HCT116 (cell line): ENCODE measurements at regions not wholly inside any gene's neighbourhood (a gene's known extent, or its start where the extent isn't known, plus 50 kb on each side); places are given as distances from the start of the nearest gene placed in this dataset.
"Not testable (repeated sequence)": the region's sequence is repeated elsewhere in the genome, so short reads cannot be mapped to it uniquely, and the experiment has no call there.

Experiments
- ATAC-seq: fragments of 200-7000 bp; cut with Tn5 transposase; 2 replicates; pipeline ENCODE4 v1.9.1; 2020; ENCODE audit warnings: mild to moderate bottlenecking, moderate library complexity
- BruUV-seq: library from RNA; stranded (reverse); fragments of 400-500 nt; replicated peaks from 2 replicates; lab custom pipeline; 2021; lab: Mats Ljungman, UMichigan
- CTCF ChIA-PET: fragments of 300-600 bp; sonication (Branson Sonifier 250); formaldehyde crosslinking; loops from one replicate; lab custom pipeline; 2021; ENCODE audit warnings: antibody characterized with exemption; lab: Charles Lee
- POLR2A ChIA-PET: fragments of 300-600, 350-600 bp; sonication (Branson Sonifier 250); formaldehyde crosslinking; loops from one replicate; lab custom pipeline; 2021; ENCODE audit warnings: antibody characterized with exemption; lab: Charles Lee
- RAD21 ChIA-PET, 2 experiments: fragments of 300-600 bp; sonication (Branson Sonifier 250); formaldehyde crosslinking; loops; one replicate each; lab custom pipeline; 2023; ENCODE audit warnings: low total read pairs in 2 of 2; ENCODE audit not compliant: uncharacterized antibody in 2 of 2, unreplicated experiment in 2 of 2, low non-redundant PET in 1 of 2; lab: Charles Lee
- DNase-seq: peaks from one replicate; pipeline ENCODE4 v3.0.0-alpha.2; 2010; ENCODE audit warnings: low read depth, low spot score
- H2AFZ ChIP-seq: fragments of 200-600 bp; shearing (Covaris generic), sonication (generic); 2 replicates; pipeline ENCODE4 v1.6.1; 2017; ENCODE audit warnings: low read depth, mixed run types, mixed read lengths, antibody characterized with exemption, low read length; ENCODE audit not compliant: poor library complexity, severe bottlenecking
- H3K27ac ChIP-seq: 2 replicates; pipeline ENCODE4 v1.5.1; 2012; ENCODE audit warnings: low read depth, low read length
- H3K27me3 ChIP-seq: fragments of 200-600 bp; sonication (generic); 2 replicates; pipeline ENCODE4 v1.6.1; 2016; ENCODE audit warnings: mixed run types, low read length, mixed read lengths; ENCODE audit not compliant: insufficient read depth
- H3K36me3 ChIP-seq, 2 experiments: fragments of 200-500 bp in 1 of 2; fragments of 200-600 bp in 1 of 2; sonication (Bioruptor generic) in 1 of 2; sonication (generic) in 1 of 2; 2 replicates each; pipeline versions ENCODE4 v1.5.1 to v1.6.1; 2014 to 2016; ENCODE audit warnings: low read length in 2 of 2, inconsistent platforms in 1 of 2, mixed read lengths in 1 of 2, mixed run types in 1 of 2; ENCODE audit not compliant: insufficient read depth in 2 of 2, control insufficient read depth in 1 of 2
- H3K4me1 ChIP-seq, 2 experiments: fragments of 200-600 bp in 1 of 2; sonication (generic) in 1 of 2; 2 replicates each; pipeline versions ENCODE4 v1.5.1 to v1.6.1; 2012 to 2017; ENCODE audit warnings: low read length in 2 of 2, inconsistent platforms in 1 of 2, mild to moderate bottlenecking in 1 of 2, mixed read lengths in 1 of 2, mixed run types in 1 of 2, moderate library complexity in 1 of 2; ENCODE audit not compliant: insufficient read depth in 2 of 2, control insufficient read depth in 1 of 2
- H3K4me2 ChIP-seq: fragments of 200-600 bp; sonication (generic); 2 replicates; pipeline ENCODE4 v1.6.1; 2017; ENCODE audit warnings: mixed run types, low read length, mixed read lengths
- H3K4me3 ChIP-seq, 2 experiments: fragments of 200-600 bp in 1 of 2; sonication (generic) in 1 of 2; replicated peaks in 1 of 2; 2 replicates each; pipeline ENCODE4 v1.5.1; 2011 to 2016; ENCODE audit warnings: low read length in 2 of 2, control low read depth in 1 of 2, low read depth in 1 of 2, mild to moderate bottlenecking in 1 of 2, mixed read lengths in 1 of 2, mixed run types in 1 of 2
- H3K79me2 ChIP-seq: fragments of 200-600 bp; sonication (generic); 2 replicates; pipeline ENCODE4 v1.6.1; 2017; ENCODE audit warnings: mild to moderate bottlenecking, mixed run types, low read length, moderate library complexity, mixed read lengths; ENCODE audit not compliant: insufficient read depth
- H3K9ac ChIP-seq: fragments of 200-600 bp; sonication (generic); 2 replicates; pipeline ENCODE4 v1.6.1; 2016; ENCODE audit warnings: low read length, mixed read lengths
- H3K9me2 ChIP-seq: fragments of 200-600 bp; sonication (generic), shearing (Covaris generic); 2 replicates; pipeline ENCODE4 v1.6.1; 2017; ENCODE audit warnings: mixed run types, mild to moderate bottlenecking, moderate library complexity; ENCODE audit not compliant: insufficient read depth
- H3K9me3 ChIP-seq, 2 experiments: fragments of 200-500 bp in 1 of 2; fragments of 200-600 bp in 1 of 2; sonication (Bioruptor generic) in 1 of 2; sonication (generic) in 1 of 2; 2 replicates each; pipeline ENCODE4 v1.6.1; 2014 to 2017; ENCODE audit warnings: low read length in 2 of 2, mixed read lengths in 2 of 2, inconsistent platforms in 1 of 2, low read depth in 1 of 2, mild to moderate bottlenecking in 1 of 2, mixed run types in 1 of 2, moderate library complexity in 1 of 2; ENCODE audit not compliant: control insufficient read depth in 1 of 2, insufficient read depth in 1 of 2
- H4K20me1 ChIP-seq: fragments of 200-600 bp; sonication (generic), shearing (Covaris generic); 2 replicates; pipeline ENCODE4 v1.6.1; 2017; ENCODE audit warnings: mixed run types, mild to moderate bottlenecking, moderate library complexity; ENCODE audit not compliant: insufficient read depth
- CBX3 ChIP-seq: IDR thresholded peaks from 2 replicates; pipeline ENCODE4 v1.6.1; 2012; ENCODE audit warnings: low read depth
- CEBPB ChIP-seq: IDR thresholded peaks from 2 replicates; pipeline ENCODE4 v1.6.1; 2012; ENCODE audit warnings: low read depth
- CTCF ChIP-seq, 3 experiments: fragments of 200-600 bp in 1 of 3; sonication (generic) in 1 of 3; IDR thresholded peaks in 2 of 3; conservative IDR thresholded peaks in 1 of 3; 2 replicates each; pipeline ENCODE4 v1.5.1; 2012 to 2017; ENCODE audit warnings: low read depth in 2 of 3, low read length in 2 of 3, antibody characterized with exemption in 1 of 3, borderline replicate concordance in 1 of 3, control low read depth in 1 of 3, mild to moderate bottlenecking in 1 of 3, mixed read lengths in 1 of 3, mixed run types in 1 of 3, moderate library complexity in 1 of 3; ENCODE audit not compliant: insufficient read depth in 1 of 3
- ELF1 ChIP-seq: IDR thresholded peaks from 2 replicates; pipeline ENCODE4 v1.6.1; 2012; ENCODE audit warnings: low read depth, borderline replicate concordance
- EZH2 ChIP-seq: fragments of 200-600 bp; sonication (generic); IDR thresholded peaks from 2 replicates; pipeline ENCODE4 v1.6.1; 2017; ENCODE audit warnings: antibody characterized with exemption, mixed run types
- FOSL1 ChIP-seq: IDR thresholded peaks from 2 replicates; pipeline ENCODE4 v1.6.1; 2012; ENCODE audit warnings: low read depth
- POLR2AphosphoS5 ChIP-seq: IDR thresholded peaks from 2 replicates; pipeline ENCODE4 v1.6.1; 2011; ENCODE audit warnings: mild to moderate bottlenecking, low read depth, low read length, moderate library complexity
- SIN3A ChIP-seq: IDR thresholded peaks from 2 replicates; pipeline ENCODE4 v1.6.1; 2012; ENCODE audit warnings: low read depth
- SP1 ChIP-seq: IDR thresholded peaks from 2 replicates; pipeline ENCODE4 v1.6.1; 2012; ENCODE audit warnings: low read depth
- TCF7L2 ChIP-seq: IDR thresholded peaks from 2 replicates; pipeline ENCODE4 v1.7.0; 2011; ENCODE audit warnings: borderline replicate concordance, inconsistent platforms; ENCODE audit not compliant: insufficient read depth, insufficient read length; ENCODE audit errors: extremely low read depth
- ZBTB33 ChIP-seq: IDR thresholded peaks from 2 replicates; pipeline ENCODE4 v1.6.1; 2011; ENCODE audit warnings: mild to moderate bottlenecking, low read length, moderate library complexity; ENCODE audit not compliant: insufficient replicate concordance; ENCODE audit errors: extremely low read depth
- intact Hi-C: fragments of 100-400 bp; cut with micrococcal nuclease; formaldehyde crosslinking; loops from 2 replicates; pipeline ENCODE4 v1.10.0; 2022
- TF ChIP-seq, protein P1 (sequence below): IDR thresholded peaks from 2 replicates; pipeline ENCODE4 v1.6.1; 2012

- no peaks in the 10 kb centered on the region for H3K27me3 ChIP-seq
- RAD21 ChIA-PET: no interaction called here
- TF ChIP-seq SIN3A (no peak), SP1 (no peak), ELF1 (no peak), EZH2 (no peak), ZBTB33 (no peak), CTCF (IDR thresholded peaks at IDR 0.05 in 2 of 3, conservative IDR thresholded peaks at IDR 0.05 in 1 of 3; ENCODE audit: borderline replicate concordance in 1 of 3, insufficient read depth in 1 of 3, low read depth in 2 of 3, low read length in 2 of 3) (no peak), CBX3 (no peak), CEBPB (no peak), TCF7L2 (no peak), POLR2AphosphoS5 (no peak), FOSL1 (no peak)
- TF ChIP-seq, protein P1, sequence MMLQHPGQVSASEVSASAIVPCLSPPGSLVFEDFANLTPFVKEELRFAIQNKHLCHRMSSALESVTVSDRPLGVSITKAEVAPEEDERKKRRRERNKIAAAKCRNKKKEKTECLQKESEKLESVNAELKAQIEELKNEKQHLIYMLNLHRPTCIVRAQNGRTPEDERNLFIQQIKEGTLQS: no peak
- TF ChIP-seq, all 23 proteins: peak for 0
- ATAC-seq (no peak), DNase-seq (no peak)
- Histone ChIP-seq H3K9me3 (no peaks in the 10 kb centered on the region), H3K36me3 (no peaks in the 10 kb centered on the region), H3K9me2 (no peaks in the 10 kb centered on the region), H3K27ac (no peak overlapping the region), H3K9ac (no peak overlapping the region), H3K4me2 (no peak overlapping the region), H3K79me2 (no peaks in the 10 kb centered on the region), H2AFZ (no peak overlapping the region), H3K4me1 (no peaks in the 10 kb centered on the region), H4K20me1 (no peaks in the 10 kb centered on the region), H3K4me3 (no peak overlapping the region)
- CTCF ChIA-PET: no interaction called here
- no TSS peak for BruUV-seq
- intact Hi-C loops: no loop called here
- POLR2A ChIA-PET: no interaction called here
Observed at GRCh38 chr14:43706900-43707299, 800.2 kb downstream of the FSCB start.

- DNase-seq, RAD21 ChIA-PET, H3K27me3 ChIP-seq: not testable (repeated sequence)
Observed at GRCh38 chr14:43698561-43699284, 808.4 kb downstream of the FSCB start.

More at GRCh38 chr14:43698561-43699284, 808.4 kb downstream of the FSCB start:
- H3K9ac ChIP-seq, H3K4me2 ChIP-seq, H3K79me2 ChIP-seq, H3K36me3 ChIP-seq, H3K27ac ChIP-seq, CTCF ChIA-PET, ATAC-seq, BruUV-seq, H4K20me1 ChIP-seq, H3K9me2 ChIP-seq, H2AFZ ChIP-seq, POLR2A ChIA-PET, intact Hi-C loops, H3K4me1 ChIP-seq, H3K9me3 ChIP-seq, H3K4me3 ChIP-seq: not testable (repeated sequence)
